Keratinocyte (primary cell): ENCODE measurements at regions not wholly inside any gene's neighbourhood (a gene's known extent, or its start where the extent isn't known, plus 50 kb on each side); places are given as distances from the start of the nearest gene placed in this dataset.

ENCODE experiments used
- DNase-seq: peaks from one replicate; pipeline ENCODE4 v3.0.0-alpha.2; 2011; ENCODE audit warnings: low read depth, missing footprints, low spot score
- FAIRE-seq: peaks from 2 replicates; lab custom pipeline; 2011; peaks lifted over from hg19 to GRCh38; lab: Jason Lieb, UNC
- H2AFZ ChIP-seq: 2 replicates; pipeline ENCODE4 v1.6.0; 2012; ENCODE audit warnings: low read length, control low read depth, inconsistent platforms; ENCODE audit not compliant: control insufficient read depth
- H3K27ac ChIP-seq: 2 replicates; pipeline ENCODE4 v1.5.1; 2011; ENCODE audit warnings: low read length; ENCODE audit not compliant: control insufficient read depth, insufficient read depth
- H3K27me3 ChIP-seq: 3 replicates; pipeline ENCODE4 v1.6.0; 2011; ENCODE audit warnings: low read length; ENCODE audit not compliant: control insufficient read depth, insufficient read depth; ENCODE audit errors: extremely low read depth
- H3K36me3 ChIP-seq, 2 experiments: 2 replicates in 1 of 2; 3 replicates in 1 of 2; pipeline ENCODE4 v1.5.1; 2011; ENCODE audit warnings: low read length in 2 of 2, mild to moderate bottlenecking in 1 of 2; ENCODE audit not compliant: control insufficient read depth in 2 of 2, insufficient read depth in 2 of 2; ENCODE audit errors: extremely low read depth in 1 of 2
- H3K4me1 ChIP-seq: 3 replicates; pipeline ENCODE4 v1.5.1; 2011; ENCODE audit warnings: low read length; ENCODE audit not compliant: control insufficient read depth, insufficient read depth; ENCODE audit errors: extremely low read depth
- H3K4me2 ChIP-seq: 3 replicates; pipeline ENCODE4 v1.6.0; 2011; ENCODE audit warnings: low read depth, low read length; ENCODE audit not compliant: control insufficient read depth, insufficient read depth; ENCODE audit errors: extremely low read depth
- H3K4me3 ChIP-seq, 3 experiments: fragments of 200-600 bp in 1 of 3; sonication (generic) in 1 of 3; 2 replicates in 2 of 3; 3 replicates in 1 of 3; pipeline ENCODE4 v1.5.1; 2011 to 2016; ENCODE audit warnings: low read length in 3 of 3, mild to moderate bottlenecking in 3 of 3, control low read depth in 2 of 3, inconsistent platforms in 1 of 3, low read depth in 1 of 3, mixed read lengths in 1 of 3, mixed run types in 1 of 3, moderate library complexity in 1 of 3; ENCODE audit not compliant: control insufficient read depth in 2 of 3, insufficient read depth in 2 of 3; ENCODE audit errors: extremely low read depth in 1 of 3
- H3K79me2 ChIP-seq: 2 replicates; pipeline ENCODE4 v1.6.0; 2012; ENCODE audit warnings: low read length; ENCODE audit not compliant: control insufficient read depth, insufficient read depth
- H3K9ac ChIP-seq: 3 replicates; pipeline ENCODE4 v1.6.0; 2011; ENCODE audit warnings: low read length; ENCODE audit not compliant: control insufficient read depth, insufficient read depth; ENCODE audit errors: extremely low read depth
- H3K9me1 ChIP-seq: 3 replicates; pipeline ENCODE4 v1.6.0; 2011; ENCODE audit warnings: low read length; ENCODE audit not compliant: control insufficient read depth, insufficient read depth; ENCODE audit errors: extremely low read depth
- H3K9me3 ChIP-seq: 2 replicates; pipeline ENCODE4 v1.5.1; 2012; ENCODE audit warnings: low read depth, low read length; ENCODE audit not compliant: control insufficient read depth
- H4K20me1 ChIP-seq: 3 replicates; pipeline ENCODE4 v1.6.0; 2011; ENCODE audit warnings: low read length; ENCODE audit not compliant: control insufficient read depth, insufficient read depth; ENCODE audit errors: extremely low read depth
- CTCF ChIP-seq, 3 experiments: IDR thresholded peaks in 1 of 3; conservative IDR thresholded peaks in 1 of 3; optimal IDR thresholded peaks in 1 of 3; 2 replicates in 2 of 3; 3 replicates in 1 of 3; pipeline versions ENCODE3 to v1.5.1; 2011; ENCODE audit warnings: low read length in 3 of 3, mild to moderate bottlenecking in 3 of 3, moderate library complexity in 2 of 3, control low read depth in 1 of 3, inconsistent platforms in 1 of 3; ENCODE audit not compliant: insufficient read depth in 2 of 3; ENCODE audit errors: extremely low read depth in 1 of 3
- EZH2 ChIP-seq: IDR thresholded peaks from one replicate; pipeline ENCODE4 v1.6.1; 2012; ENCODE audit warnings: inconsistent platforms, mild to moderate bottlenecking, low read length, moderate library complexity
- dilution Hi-C: fragments of 300-500 bp; cut with MboI; formaldehyde crosslinking; loops from one replicate; pipeline ENCODE4 v1.7.0; 2020; ENCODE audit warnings: low sequenced_read_pairs; ENCODE audit not compliant: extremely low pct_ligation_motif_present

GRCh38 chr3:8233938-8234337 is 267.7 kb upstream of the LMCD1 start:
- dilution Hi-C loops: no loop called here
- Histone ChIP-seq H3K9me1 (no peaks in the 10 kb centered on the region), H3K27ac (no peak overlapping the region), H2AFZ (no peak overlapping the region), H3K9me3 (no peaks in the 10 kb centered on the region), H3K27me3 (no peaks in the 10 kb centered on the region), H3K79me2 (no peaks in the 10 kb centered on the region), H3K4me3 (no peak overlapping the region), H4K20me1 (no peaks in the 10 kb centered on the region), H3K4me1 (no peaks in the 10 kb centered on the region), H3K4me2 (no peak overlapping the region), H3K9ac (no peak overlapping the region), H3K36me3 (no peaks in the 10 kb centered on the region)
- DNase-seq (no peak), FAIRE-seq (no peak)
- TF ChIP-seq EZH2 (no peak), CTCF (optimal IDR thresholded peaks at IDR 0.05 in 1 of 3, IDR thresholded peaks at IDR 0.05 in 1 of 3, conservative IDR thresholded peaks at IDR 0.05 in 1 of 3; ENCODE audit: extremely low read depth in 1 of 3, insufficient read depth in 2 of 3, low read length in 3 of 3) (no peak)

GRCh38 chr3:8236264-8236663 is 265.4 kb upstream of the LMCD1 start:
- dilution Hi-C loops: no loop called here
- Histone ChIP-seq H3K9ac (no peak overlapping the region), H3K36me3 (no peaks in the 10 kb centered on the region), H3K4me3 (no peak overlapping the region), H3K4me1 (no peaks in the 10 kb centered on the region), H3K9me3 (no peaks in the 10 kb centered on the region), H3K9me1 (no peaks in the 10 kb centered on the region), H3K27ac (no peak overlapping the region), H3K27me3 (no peaks in the 10 kb centered on the region), H4K20me1 (no peaks in the 10 kb centered on the region), H2AFZ (no peak overlapping the region), H3K79me2 (no peaks in the 10 kb centered on the region), H3K4me2 (no peak overlapping the region)
- FAIRE-seq: no peak
- no peak for DNase-seq
- TF ChIP-seq EZH2: no peak
- TF ChIP-seq CTCF (optimal IDR thresholded peaks at IDR 0.05 in 1 of 3, IDR thresholded peaks at IDR 0.05 in 1 of 3, conservative IDR thresholded peaks at IDR 0.05 in 1 of 3; ENCODE audit: extremely low read depth in 1 of 3, insufficient read depth in 2 of 3, low read length in 3 of 3): no peak
